NB4 (cell line): ENCODE measurements at regions not wholly inside any gene's neighbourhood (a gene's known extent, or its start where the extent isn't known, plus 50 kb on each side); places are given as distances from the start of the nearest gene placed in this dataset.

Experiments
- POLR2A ChIP-seq: IDR thresholded peaks from 2 replicates; pipeline ENCODE4 v1.6.1; 2011; ENCODE audit warnings: mild to moderate bottlenecking; ENCODE audit not compliant: insufficient read length; ENCODE audit errors: extremely low read depth
- TF ChIP-seq, protein P1 (sequence below): IDR thresholded peaks from one replicate; pipeline ENCODE4 v1.5.1; 2012; ENCODE audit warnings: low read depth, low read length
- TF ChIP-seq, protein P2 (sequence below): IDR thresholded peaks from 2 replicates; pipeline ENCODE4 v1.6.1; 2011; ENCODE audit warnings: low read depth, low read length

DNA sequence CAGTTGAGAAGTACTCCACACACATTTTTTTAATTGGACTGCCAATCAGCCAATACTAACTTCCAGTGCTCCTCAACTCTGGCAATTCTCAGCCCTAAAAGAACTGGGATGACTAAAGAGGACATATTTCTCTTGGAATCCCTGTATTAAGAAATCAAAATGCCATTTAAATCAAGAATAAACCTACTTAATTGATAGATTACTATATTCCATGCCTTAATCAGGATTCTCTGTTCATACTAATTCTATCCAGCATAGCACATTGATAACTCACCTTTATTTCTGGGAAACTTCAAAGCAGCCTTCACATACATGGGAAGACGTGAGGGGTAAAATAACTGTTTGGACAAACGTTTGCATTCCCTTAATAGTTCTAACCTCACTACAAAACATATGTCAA is 93.0 kb upstream of the DKK2 start:
- TF ChIP-seq, protein P1, sequence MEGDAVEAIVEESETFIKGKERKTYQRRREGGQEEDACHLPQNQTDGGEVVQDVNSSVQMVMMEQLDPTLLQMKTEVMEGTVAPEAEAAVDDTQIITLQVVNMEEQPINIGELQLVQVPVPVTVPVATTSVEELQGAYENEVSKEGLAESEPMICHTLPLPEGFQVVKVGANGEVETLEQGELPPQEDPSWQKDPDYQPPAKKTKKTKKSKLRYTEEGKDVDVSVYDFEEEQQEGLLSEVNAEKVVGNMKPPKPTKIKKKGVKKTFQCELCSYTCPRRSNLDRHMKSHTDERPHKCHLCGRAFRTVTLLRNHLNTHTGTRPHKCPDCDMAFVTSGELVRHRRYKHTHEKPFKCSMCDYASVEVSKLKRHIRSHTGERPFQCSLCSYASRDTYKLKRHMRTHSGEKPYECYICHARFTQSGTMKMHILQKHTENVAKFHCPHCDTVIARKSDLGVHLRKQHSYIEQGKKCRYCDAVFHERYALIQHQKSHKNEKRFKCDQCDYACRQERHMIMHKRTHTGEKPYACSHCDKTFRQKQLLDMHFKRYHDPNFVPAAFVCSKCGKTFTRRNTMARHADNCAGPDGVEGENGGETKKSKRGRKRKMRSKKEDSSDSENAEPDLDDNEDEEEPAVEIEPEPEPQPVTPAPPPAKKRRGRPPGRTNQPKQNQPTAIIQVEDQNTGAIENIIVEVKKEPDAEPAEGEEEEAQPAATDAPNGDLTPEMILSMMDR: no peak
- TF ChIP-seq, protein P2, sequence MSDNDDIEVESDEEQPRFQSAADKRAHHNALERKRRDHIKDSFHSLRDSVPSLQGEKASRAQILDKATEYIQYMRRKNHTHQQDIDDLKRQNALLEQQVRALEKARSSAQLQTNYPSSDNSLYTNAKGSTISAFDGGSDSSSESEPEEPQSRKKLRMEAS: no peak
- TF ChIP-seq POLR2A: no peak
